PC-3 (cell line): ENCODE measurements at regions not wholly inside any gene's neighbourhood (a gene's known extent, or its start where the extent isn't known, plus 50 kb on each side); places are given as distances from the start of the nearest gene placed in this dataset.

Source experiments
- EZH2 ChIP-seq: fragments of 300-600 bp; sonication (generic); IDR thresholded peaks from one replicate; pipeline ENCODE4 v1.6.1; 2017; ENCODE audit warnings: antibody characterized with exemption, mild to moderate bottlenecking, low read length; ENCODE audit not compliant: unreplicated experiment
- EZH2phosphoT487 ChIP-seq: fragments of 300-600 bp; sonication (generic); IDR thresholded peaks from 2 replicates; pipeline ENCODE4 v1.6.1; 2018; ENCODE audit warnings: mild to moderate bottlenecking, antibody characterized with exemption, low read length, borderline replicate concordance
- TF ChIP-seq, protein P1 (sequence below): fragments of 300-600 bp; sonication (generic); conservative IDR thresholded peaks from 2 replicates; pipeline ENCODE4 v1.5.1; 2017; ENCODE audit warnings: antibody characterized with exemption, low read depth, mild to moderate bottlenecking, low read length

GRCh38 chr10:10093021-10093420 is 924.7 kb upstream of the CELF2 start:
- TF ChIP-seq, protein P1, sequence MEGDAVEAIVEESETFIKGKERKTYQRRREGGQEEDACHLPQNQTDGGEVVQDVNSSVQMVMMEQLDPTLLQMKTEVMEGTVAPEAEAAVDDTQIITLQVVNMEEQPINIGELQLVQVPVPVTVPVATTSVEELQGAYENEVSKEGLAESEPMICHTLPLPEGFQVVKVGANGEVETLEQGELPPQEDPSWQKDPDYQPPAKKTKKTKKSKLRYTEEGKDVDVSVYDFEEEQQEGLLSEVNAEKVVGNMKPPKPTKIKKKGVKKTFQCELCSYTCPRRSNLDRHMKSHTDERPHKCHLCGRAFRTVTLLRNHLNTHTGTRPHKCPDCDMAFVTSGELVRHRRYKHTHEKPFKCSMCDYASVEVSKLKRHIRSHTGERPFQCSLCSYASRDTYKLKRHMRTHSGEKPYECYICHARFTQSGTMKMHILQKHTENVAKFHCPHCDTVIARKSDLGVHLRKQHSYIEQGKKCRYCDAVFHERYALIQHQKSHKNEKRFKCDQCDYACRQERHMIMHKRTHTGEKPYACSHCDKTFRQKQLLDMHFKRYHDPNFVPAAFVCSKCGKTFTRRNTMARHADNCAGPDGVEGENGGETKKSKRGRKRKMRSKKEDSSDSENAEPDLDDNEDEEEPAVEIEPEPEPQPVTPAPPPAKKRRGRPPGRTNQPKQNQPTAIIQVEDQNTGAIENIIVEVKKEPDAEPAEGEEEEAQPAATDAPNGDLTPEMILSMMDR = no peak
- TF ChIP-seq EZH2phosphoT487 (no peak), EZH2 (no peak)
